ENCODE measurements at regions not wholly inside any gene's neighbourhood (a gene's known extent, or its start where the extent isn't known, plus 50 kb on each side); places are given as distances from the start of the nearest gene placed in this dataset.

DNA sequence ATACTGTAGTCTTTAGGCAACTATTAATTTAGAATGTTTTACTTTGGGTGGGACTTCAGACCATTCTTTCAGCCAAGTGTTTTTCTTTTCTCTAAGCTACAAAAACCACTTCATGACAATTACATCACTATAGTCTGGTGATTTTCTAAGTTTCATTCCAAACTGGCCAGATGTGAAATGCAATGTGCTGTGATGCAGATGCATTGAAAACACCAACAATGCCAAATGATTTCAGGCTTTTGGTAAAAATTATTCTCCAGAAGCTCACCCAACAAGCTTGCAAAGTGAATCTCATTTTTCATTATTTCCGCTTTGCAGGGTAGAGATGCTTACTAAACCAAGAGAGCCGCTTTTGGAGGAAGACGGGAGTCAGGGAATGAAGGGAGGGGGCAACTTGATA, 118.4 kb upstream of the ANK3 start (continued):
- TF ChIP-seq STAT1 (IDR thresholded peaks at IDR 0.05; ENCODE audit: unreplicated experiment) (no peak), ZNF331 (CRISPR knock-in tag; IDR thresholded peaks at IDR 0.05; ENCODE audit: low read depth) (no peak), ZNF114 (CRISPR knock-in tag; IDR thresholded peaks at IDR 0.05) (no peak), NANOG (IDR thresholded peaks at IDR 0.05; ENCODE audit: borderline replicate concordance) (no peak), CREB1 (CRISPR knock-in tag; IDR thresholded peaks at IDR 0.05; ENCODE audit: low read depth) (no peak), JUNB (IDR thresholded peaks at IDR 0.05; ENCODE audit: unreplicated experiment) (no peak)

DNA sequence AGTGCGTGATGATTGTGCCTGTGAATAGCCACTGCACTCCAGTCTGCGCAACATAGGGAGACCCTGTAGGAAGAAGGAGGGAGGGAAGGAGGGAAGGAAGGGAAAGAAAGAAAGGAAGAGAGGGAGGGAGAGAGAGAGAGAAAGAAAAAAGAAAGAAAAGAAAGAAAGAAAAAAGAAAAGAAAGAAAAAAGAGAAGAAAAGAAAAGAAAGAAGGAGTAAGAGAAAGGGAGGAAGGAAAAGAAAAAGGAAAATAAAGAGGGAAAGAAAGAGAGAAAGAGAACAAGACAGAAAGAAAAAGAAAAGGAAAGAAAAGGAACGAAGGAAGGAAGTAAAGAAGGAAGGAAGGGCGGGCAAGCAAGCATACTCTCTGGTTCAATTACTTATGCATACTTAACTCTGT, 112.9 kb upstream of the ANK3 start:
- Mint-ChIP-seq H3K36me3 (ENCODE audit: low read depth) (no peaks in the 10 kb centered on the region), H3K4me3 (no peak overlapping the region), H3K27me3 (ENCODE audit: insufficient read depth, low read depth, poor library complexity) (no peaks in the 10 kb centered on the region), H3K9me3 (no peaks in the 10 kb centered on the region), H3K4me1 (peaks cover 9% of the 10 kb centered on the region; the same call in 2 of the 3 replicates), H3K27ac (no peak overlapping the region)
- ATAC-seq (no peak), DNase-seq (ENCODE audit: low spot score) (no peak)
- H3K4me3 ChIP-seq = no peak overlapping the region
- H3K36me3 ChIP-seq (ENCODE audit: insufficient read depth) = no peaks in the 10 kb centered on the region
- H3K4me1 ChIP-seq (ENCODE audit: insufficient read depth) = peaks cover 3% of the 10 kb centered on the region; the same call in 1 of the 2 replicates
- no peak overlapping the region for H3K27ac ChIP-seq (ENCODE audit: low read depth)
- H3K79me2 ChIP-seq (replicated peaks; ENCODE audit: insufficient read depth) = no peaks in the 10 kb centered on the region
- no peaks in the 10 kb centered on the region for H3K27me3 ChIP-seq (ENCODE audit: insufficient read depth)
- H3K9me2 ChIP-seq (ENCODE audit: insufficient read depth) = no peaks in the 10 kb centered on the region
- H3F3A ChIP-seq (replicated peaks; ENCODE audit: low read depth) = no peaks in the 10 kb centered on the region
- no peaks in the 10 kb centered on the region for H4K20me1 ChIP-seq (replicated peaks; ENCODE audit: insufficient read depth)
- H3K4me2 ChIP-seq = no peak overlapping the region
- TF ChIP-seq ZNF331 (CRISPR knock-in tag; IDR thresholded peaks at IDR 0.05; ENCODE audit: low read depth) (no peak), JUNB (IDR thresholded peaks at IDR 0.05; ENCODE audit: unreplicated experiment) (no peak), STAT1 (IDR thresholded peaks at IDR 0.05; ENCODE audit: unreplicated experiment) (no peak), POLR2AphosphoS5 (IDR thresholded peaks at IDR 0.05; ENCODE audit: low read depth) (no peak), CREB1 (CRISPR knock-in tag; IDR thresholded peaks at IDR 0.05; ENCODE audit: low read depth) (no peak)
- TF ChIP-seq, protein P1, sequence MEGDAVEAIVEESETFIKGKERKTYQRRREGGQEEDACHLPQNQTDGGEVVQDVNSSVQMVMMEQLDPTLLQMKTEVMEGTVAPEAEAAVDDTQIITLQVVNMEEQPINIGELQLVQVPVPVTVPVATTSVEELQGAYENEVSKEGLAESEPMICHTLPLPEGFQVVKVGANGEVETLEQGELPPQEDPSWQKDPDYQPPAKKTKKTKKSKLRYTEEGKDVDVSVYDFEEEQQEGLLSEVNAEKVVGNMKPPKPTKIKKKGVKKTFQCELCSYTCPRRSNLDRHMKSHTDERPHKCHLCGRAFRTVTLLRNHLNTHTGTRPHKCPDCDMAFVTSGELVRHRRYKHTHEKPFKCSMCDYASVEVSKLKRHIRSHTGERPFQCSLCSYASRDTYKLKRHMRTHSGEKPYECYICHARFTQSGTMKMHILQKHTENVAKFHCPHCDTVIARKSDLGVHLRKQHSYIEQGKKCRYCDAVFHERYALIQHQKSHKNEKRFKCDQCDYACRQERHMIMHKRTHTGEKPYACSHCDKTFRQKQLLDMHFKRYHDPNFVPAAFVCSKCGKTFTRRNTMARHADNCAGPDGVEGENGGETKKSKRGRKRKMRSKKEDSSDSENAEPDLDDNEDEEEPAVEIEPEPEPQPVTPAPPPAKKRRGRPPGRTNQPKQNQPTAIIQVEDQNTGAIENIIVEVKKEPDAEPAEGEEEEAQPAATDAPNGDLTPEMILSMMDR (conservative IDR thresholded peaks at IDR 0.05; ENCODE audit: low read depth in 2 of 2) = no peak
- TF ChIP-seq, protein P2, sequence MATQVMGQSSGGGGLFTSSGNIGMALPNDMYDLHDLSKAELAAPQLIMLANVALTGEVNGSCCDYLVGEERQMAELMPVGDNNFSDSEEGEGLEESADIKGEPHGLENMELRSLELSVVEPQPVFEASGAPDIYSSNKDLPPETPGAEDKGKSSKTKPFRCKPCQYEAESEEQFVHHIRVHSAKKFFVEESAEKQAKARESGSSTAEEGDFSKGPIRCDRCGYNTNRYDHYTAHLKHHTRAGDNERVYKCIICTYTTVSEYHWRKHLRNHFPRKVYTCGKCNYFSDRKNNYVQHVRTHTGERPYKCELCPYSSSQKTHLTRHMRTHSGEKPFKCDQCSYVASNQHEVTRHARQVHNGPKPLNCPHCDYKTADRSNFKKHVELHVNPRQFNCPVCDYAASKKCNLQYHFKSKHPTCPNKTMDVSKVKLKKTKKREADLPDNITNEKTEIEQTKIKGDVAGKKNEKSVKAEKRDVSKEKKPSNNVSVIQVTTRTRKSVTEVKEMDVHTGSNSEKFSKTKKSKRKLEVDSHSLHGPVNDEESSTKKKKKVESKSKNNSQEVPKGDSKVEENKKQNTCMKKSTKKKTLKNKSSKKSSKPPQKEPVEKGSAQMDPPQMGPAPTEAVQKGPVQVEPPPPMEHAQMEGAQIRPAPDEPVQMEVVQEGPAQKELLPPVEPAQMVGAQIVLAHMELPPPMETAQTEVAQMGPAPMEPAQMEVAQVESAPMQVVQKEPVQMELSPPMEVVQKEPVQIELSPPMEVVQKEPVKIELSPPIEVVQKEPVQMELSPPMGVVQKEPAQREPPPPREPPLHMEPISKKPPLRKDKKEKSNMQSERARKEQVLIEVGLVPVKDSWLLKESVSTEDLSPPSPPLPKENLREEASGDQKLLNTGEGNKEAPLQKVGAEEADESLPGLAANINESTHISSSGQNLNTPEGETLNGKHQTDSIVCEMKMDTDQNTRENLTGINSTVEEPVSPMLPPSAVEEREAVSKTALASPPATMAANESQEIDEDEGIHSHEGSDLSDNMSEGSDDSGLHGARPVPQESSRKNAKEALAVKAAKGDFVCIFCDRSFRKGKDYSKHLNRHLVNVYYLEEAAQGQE (IDR thresholded peaks at IDR 0.05; ENCODE audit: unreplicated experiment) = no peak
- TF ChIP-seq, protein P3, sequence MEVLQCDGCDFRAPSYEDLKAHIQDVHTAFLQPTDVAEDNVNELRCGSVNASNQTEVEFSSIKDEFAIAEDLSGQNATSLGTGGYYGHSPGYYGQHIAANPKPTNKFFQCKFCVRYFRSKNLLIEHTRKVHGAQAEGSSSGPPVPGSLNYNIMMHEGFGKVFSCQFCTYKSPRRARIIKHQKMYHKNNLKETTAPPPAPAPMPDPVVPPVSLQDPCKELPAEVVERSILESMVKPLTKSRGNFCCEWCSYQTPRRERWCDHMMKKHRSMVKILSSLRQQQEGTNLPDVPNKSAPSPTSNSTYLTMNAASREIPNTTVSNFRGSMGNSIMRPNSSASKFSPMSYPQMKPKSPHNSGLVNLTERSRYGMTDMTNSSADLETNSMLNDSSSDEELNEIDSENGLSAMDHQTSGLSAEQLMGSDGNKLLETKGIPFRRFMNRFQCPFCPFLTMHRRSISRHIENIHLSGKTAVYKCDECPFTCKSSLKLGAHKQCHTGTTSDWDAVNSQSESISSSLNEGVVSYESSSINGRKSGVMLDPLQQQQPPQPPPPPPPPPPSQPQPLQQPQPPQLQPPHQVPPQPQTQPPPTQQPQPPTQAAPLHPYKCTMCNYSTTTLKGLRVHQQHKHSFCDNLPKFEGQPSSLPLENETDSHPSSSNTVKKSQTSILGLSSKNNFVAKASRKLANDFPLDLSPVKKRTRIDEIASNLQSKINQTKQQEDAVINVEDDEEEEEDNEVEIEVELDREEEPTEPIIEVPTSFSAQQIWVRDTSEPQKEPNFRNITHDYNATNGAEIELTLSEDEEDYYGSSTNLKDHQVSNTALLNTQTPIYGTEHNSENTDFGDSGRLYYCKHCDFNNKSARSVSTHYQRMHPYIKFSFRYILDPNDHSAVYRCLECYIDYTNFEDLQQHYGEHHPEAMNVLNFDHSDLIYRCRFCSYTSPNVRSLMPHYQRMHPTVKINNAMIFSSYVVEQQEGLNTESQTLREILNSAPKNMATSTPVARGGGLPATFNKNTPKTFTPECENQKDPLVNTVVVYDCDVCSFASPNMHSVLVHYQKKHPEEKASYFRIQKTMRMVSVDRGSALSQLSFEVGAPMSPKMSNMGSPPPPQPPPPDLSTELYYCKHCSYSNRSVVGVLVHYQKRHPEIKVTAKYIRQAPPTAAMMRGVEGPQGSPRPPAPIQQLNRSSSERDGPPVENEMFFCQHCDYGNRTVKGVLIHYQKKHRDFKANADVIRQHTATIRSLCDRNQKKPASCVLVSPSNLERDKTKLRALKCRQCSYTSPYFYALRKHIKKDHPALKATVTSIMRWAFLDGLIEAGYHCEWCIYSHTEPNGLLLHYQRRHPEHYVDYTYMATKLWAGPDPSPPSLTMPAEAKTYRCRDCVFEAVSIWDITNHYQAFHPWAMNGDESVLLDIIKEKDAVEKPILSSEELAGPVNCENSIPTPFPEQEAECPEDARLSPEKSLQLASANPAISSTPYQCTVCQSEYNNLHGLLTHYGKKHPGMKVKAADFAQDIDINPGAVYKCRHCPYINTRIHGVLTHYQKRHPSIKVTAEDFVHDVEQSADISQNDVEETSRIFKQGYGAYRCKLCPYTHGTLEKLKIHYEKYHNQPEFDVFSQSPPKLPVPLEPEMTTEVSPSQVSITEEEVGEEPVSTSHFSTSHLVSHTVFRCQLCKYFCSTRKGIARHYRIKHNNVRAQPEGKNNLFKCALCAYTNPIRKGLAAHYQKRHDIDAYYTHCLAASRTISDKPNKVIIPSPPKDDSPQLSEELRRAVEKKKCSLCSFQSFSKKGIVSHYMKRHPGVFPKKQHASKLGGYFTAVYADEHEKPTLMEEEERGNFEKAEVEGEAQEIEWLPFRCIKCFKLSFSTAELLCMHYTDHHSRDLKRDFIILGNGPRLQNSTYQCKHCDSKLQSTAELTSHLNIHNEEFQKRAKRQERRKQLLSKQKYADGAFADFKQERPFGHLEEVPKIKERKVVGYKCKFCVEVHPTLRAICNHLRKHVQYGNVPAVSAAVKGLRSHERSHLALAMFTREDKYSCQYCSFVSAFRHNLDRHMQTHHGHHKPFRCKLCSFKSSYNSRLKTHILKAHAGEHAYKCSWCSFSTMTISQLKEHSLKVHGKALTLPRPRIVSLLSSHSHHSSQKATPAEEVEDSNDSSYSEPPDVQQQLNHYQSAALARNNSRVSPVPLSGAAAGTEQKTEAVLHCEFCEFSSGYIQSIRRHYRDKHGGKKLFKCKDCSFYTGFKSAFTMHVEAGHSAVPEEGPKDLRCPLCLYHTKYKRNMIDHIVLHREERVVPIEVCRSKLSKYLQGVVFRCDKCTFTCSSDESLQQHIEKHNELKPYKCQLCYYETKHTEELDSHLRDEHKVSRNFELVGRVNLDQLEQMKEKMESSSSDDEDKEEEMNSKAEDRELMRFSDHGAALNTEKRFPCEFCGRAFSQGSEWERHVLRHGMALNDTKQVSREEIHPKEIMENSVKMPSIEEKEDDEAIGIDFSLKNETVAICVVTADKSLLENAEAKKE (CRISPR knock-in tag; IDR thresholded peaks at IDR 0.05) = no peak
- H2AFZ ChIP-seq = no peak overlapping the region

Data from GM23338 (cell line).